ENCODE measurements at regions not wholly inside any gene's neighbourhood (a gene's known extent, or its start where the extent isn't known, plus 50 kb on each side); places are given as distances from the start of the nearest gene placed in this dataset.

DNA sequence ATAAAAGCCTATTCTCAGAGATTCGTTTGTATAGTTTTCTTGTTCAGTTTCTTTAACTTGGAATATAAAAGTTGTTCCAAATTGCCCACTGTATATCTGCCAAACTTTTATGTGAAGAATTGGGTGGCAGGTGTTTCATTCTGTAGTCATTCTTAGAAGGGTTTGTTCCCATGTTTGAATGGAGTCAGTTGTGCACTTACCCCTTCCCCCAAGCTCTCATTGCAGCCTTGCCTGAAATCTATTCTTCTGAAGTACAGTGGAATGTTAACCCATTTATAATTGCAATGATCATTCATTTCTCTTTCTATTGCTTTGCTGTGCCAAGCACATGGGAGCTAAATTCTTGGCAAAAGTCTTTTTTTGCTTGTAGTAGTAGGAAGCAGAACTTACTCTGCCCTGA is 375.3 kb upstream of the C1orf87 start:
- Histone ChIP-seq H3K4me3 (ENCODE audit: low read depth, low read length) (no peak overlapping the region), H3K36me3 (no peaks in the 10 kb centered on the region), H3K27me3 (no peaks in the 10 kb centered on the region), H3K9me3 (no peaks in the 10 kb centered on the region), H3K4me1 (no peaks in the 10 kb centered on the region)
- TF ChIP-seq, protein P1, sequence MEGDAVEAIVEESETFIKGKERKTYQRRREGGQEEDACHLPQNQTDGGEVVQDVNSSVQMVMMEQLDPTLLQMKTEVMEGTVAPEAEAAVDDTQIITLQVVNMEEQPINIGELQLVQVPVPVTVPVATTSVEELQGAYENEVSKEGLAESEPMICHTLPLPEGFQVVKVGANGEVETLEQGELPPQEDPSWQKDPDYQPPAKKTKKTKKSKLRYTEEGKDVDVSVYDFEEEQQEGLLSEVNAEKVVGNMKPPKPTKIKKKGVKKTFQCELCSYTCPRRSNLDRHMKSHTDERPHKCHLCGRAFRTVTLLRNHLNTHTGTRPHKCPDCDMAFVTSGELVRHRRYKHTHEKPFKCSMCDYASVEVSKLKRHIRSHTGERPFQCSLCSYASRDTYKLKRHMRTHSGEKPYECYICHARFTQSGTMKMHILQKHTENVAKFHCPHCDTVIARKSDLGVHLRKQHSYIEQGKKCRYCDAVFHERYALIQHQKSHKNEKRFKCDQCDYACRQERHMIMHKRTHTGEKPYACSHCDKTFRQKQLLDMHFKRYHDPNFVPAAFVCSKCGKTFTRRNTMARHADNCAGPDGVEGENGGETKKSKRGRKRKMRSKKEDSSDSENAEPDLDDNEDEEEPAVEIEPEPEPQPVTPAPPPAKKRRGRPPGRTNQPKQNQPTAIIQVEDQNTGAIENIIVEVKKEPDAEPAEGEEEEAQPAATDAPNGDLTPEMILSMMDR (IDR thresholded peaks at IDR 0.05; ENCODE audit: low read depth, low read length): no peak
- no peak for DNase-seq

DNA sequence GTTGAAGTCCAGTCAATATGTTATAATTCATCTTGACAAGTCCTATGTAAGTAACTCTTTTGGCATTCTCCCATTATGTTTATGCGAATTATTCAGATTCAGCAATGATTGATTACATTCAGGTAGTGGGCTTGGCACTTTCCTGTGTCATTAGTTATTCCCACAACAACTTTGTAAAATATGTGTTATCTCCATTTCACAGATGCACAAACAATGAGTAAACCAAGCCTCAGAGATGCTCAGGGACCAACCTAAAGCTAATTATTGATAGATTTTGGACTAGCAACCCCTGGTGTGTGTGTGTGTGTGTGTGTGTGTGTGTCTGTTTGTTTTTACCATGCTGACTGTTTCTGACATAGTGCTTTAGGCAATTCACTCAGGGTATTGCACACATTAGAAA is 371.1 kb upstream of the C1orf87 start:
- DNase-seq: no peak
- Histone ChIP-seq H3K27me3 (no peaks in the 10 kb centered on the region), H3K4me1 (no peaks in the 10 kb centered on the region), H3K36me3 (no peaks in the 10 kb centered on the region), H3K4me3 (ENCODE audit: low read depth, low read length) (no peak overlapping the region), H3K9me3 (no peaks in the 10 kb centered on the region)
- TF ChIP-seq, protein P1 (IDR thresholded peaks at IDR 0.05; ENCODE audit: low read depth, low read length): no peak

DNA sequence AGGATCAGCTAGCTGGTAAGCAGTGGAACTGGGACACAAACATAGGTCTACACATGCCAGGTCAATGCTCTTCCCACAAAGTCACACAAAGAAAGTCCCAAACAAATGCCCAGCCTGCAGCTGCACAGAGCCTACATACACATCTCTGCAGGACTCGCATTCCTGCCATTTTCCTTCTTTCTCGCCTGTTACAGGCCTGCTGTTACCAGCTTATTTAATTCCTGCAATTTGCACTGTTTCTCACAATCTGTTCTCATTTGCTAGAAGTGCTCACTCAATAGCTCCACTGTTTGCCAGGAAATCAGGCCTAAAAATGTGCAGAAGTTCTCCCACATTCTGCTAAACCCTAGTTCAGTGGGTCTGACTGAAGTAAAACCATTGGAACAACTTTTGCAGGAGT is 362.6 kb upstream of the C1orf87 start:
- Histone ChIP-seq H3K27me3 (no peaks in the 10 kb centered on the region), H3K4me1 (no peaks in the 10 kb centered on the region), H3K4me3 (ENCODE audit: low read depth, low read length) (no peak overlapping the region), H3K9me3 (no peaks in the 10 kb centered on the region), H3K36me3 (no peaks in the 10 kb centered on the region)
- TF ChIP-seq, protein P1 (IDR thresholded peaks at IDR 0.05; ENCODE audit: low read depth, low read length): no peak
- DNase-seq: no peak

DNA sequence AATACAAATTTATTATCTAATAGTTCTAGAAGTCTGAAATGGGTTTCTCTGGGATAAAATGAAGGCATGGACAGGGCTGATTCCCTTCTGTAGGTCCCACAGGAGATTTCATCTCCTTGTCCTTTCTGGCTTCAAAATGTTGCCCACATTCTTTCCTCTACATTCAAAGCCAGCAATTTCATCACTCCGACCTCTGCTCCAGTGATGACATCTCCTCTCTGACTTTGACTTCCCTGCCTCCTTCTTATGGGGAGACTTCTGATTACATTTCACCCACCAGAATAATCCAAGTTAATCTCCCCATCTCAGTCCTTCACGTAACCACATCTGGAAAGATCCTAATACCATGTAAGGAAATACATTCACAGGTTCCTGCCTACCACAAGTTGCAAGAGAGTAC is 358.0 kb upstream of the C1orf87 start:
- Histone ChIP-seq H3K4me3 (ENCODE audit: low read depth, low read length) (no peak overlapping the region), H3K36me3 (no peaks in the 10 kb centered on the region), H3K4me1 (no peaks in the 10 kb centered on the region; the same call in 1 of the 2 replicates), H3K27me3 (no peaks in the 10 kb centered on the region), H3K9me3 (no peaks in the 10 kb centered on the region)
- DNase-seq: no peak
- TF ChIP-seq, protein P1 (IDR thresholded peaks at IDR 0.05; ENCODE audit: low read depth, low read length): no peak

DNA sequence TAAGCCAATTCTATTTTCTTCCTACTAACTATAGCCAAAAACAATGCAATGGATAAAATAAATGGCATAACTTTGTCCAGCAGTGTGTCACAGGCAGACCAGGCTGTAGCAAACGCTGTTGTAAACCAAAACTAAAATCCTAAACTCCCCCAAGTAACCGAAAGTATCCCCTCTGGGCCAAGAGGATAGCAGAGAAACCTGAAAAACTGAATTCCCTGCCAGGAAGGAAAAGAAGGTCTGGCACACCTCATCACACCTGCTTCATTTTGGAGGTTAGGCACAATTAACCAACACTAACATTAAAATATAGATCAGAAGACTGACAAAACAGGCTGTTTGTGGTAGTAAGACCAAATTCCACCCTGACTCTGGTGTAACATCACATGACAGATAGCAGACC is 356.8 kb upstream of the C1orf87 start:
- Histone ChIP-seq H3K9me3 (no peaks in the 10 kb centered on the region), H3K36me3 (no peaks in the 10 kb centered on the region), H3K27me3 (no peaks in the 10 kb centered on the region), H3K4me3 (ENCODE audit: low read depth, low read length) (no peak overlapping the region), H3K4me1 (no peaks in the 10 kb centered on the region; the same call in 1 of the 2 replicates)
- DNase-seq: no peak
- TF ChIP-seq, protein P1 (IDR thresholded peaks at IDR 0.05; ENCODE audit: low read depth, low read length): no peak

DNA sequence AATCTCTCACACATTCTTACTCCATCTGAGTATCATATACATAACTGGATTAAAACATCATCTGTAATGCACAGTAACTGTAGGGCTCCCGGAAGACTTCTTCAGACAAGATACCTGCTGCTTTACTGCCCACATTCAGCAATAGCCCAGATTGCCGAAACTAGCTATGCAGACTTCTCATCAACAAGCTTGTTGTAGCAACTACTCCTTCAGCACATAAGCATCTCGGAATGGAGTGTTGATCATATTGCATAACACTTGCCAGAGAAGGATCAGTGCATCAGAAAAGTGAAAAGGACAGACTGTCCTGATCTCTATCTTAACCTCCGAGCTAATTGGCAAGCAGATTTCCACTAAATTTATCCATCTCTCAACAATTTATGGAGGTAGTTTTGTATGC is 354.6 kb upstream of the C1orf87 start:
- Histone ChIP-seq H3K36me3 (no peaks in the 10 kb centered on the region), H3K27me3 (no peaks in the 10 kb centered on the region), H3K4me3 (ENCODE audit: low read depth, low read length) (no peak overlapping the region), H3K4me1 (no peaks in the 10 kb centered on the region; the same call in 1 of the 2 replicates), H3K9me3 (no peaks in the 10 kb centered on the region)
- DNase-seq: no peak
- TF ChIP-seq, protein P1 (IDR thresholded peaks at IDR 0.05; ENCODE audit: low read depth, low read length): no peak
